ENCODE measurements at regions not wholly inside any gene's neighbourhood (a gene's known extent, or its start where the extent isn't known, plus 50 kb on each side); places are given as distances from the start of the nearest gene placed in this dataset.

- DNase-seq (ENCODE audit: low read depth): no peak
- no peak overlapping the region for H3K4me3 ChIP-seq (ENCODE audit: low read depth, low read length)
- TF ChIP-seq, protein P1, sequence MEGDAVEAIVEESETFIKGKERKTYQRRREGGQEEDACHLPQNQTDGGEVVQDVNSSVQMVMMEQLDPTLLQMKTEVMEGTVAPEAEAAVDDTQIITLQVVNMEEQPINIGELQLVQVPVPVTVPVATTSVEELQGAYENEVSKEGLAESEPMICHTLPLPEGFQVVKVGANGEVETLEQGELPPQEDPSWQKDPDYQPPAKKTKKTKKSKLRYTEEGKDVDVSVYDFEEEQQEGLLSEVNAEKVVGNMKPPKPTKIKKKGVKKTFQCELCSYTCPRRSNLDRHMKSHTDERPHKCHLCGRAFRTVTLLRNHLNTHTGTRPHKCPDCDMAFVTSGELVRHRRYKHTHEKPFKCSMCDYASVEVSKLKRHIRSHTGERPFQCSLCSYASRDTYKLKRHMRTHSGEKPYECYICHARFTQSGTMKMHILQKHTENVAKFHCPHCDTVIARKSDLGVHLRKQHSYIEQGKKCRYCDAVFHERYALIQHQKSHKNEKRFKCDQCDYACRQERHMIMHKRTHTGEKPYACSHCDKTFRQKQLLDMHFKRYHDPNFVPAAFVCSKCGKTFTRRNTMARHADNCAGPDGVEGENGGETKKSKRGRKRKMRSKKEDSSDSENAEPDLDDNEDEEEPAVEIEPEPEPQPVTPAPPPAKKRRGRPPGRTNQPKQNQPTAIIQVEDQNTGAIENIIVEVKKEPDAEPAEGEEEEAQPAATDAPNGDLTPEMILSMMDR (IDR thresholded peaks at IDR 0.05; ENCODE audit: low read depth, low read length): no peak
- TF ChIP-seq MYC (IDR thresholded peaks at IDR 0.05; ENCODE audit: low read depth, low read length): no peak
- TF ChIP-seq POLR2A (IDR thresholded peaks at IDR 0.05; ENCODE audit: extremely low read depth, insufficient read length): no peak
- no peak for TF ChIP-seq MAX (IDR thresholded peaks at IDR 0.05; ENCODE audit: low read depth, low read length)
Observed at GRCh38 chr14:42299692-42300091, 693.0 kb downstream of the LRFN5 start.

GRCh38 chr14:42293180-42293579 lies 686.5 kb downstream of the LRFN5 start:
- no peak overlapping the region for H3K4me3 ChIP-seq (ENCODE audit: low read depth, low read length)
- no peak for DNase-seq (ENCODE audit: low read depth)
- no peak for TF ChIP-seq POLR2A (IDR thresholded peaks at IDR 0.05; ENCODE audit: extremely low read depth, insufficient read length)
- no peak for TF ChIP-seq MAX (IDR thresholded peaks at IDR 0.05; ENCODE audit: low read depth, low read length)
- TF ChIP-seq, protein P1 (IDR thresholded peaks at IDR 0.05; ENCODE audit: low read depth, low read length): no peak
- no peak for TF ChIP-seq MYC (IDR thresholded peaks at IDR 0.05; ENCODE audit: low read depth, low read length)

DNA sequence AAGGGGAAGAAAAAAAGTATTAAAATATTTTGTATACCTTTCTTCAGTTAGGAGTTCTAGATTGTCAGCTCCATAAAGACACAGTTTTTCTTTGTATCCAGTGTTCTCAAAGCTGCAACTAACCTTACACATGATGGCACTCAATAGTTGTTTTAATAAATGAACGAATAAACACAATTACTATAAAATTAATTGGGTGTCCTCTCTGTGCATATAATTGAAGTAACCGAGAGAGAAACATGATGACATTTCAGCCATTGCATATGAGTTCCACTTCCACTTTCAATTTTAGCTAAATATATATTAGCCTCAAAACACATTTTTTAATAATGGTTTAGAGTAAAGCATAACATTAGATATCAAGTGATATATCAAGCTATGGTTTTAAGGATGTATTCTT lies 671.2 kb downstream of the LRFN5 start:
- no peak for DNase-seq (ENCODE audit: low read depth)
- TF ChIP-seq, protein P1 (IDR thresholded peaks at IDR 0.05; ENCODE audit: low read depth, low read length): no peak
- TF ChIP-seq POLR2A (IDR thresholded peaks at IDR 0.05; ENCODE audit: extremely low read depth, insufficient read length) (no peak), MYC (IDR thresholded peaks at IDR 0.05; ENCODE audit: low read depth, low read length) (no peak), MAX (IDR thresholded peaks at IDR 0.05; ENCODE audit: low read depth, low read length) (no peak)

DNA sequence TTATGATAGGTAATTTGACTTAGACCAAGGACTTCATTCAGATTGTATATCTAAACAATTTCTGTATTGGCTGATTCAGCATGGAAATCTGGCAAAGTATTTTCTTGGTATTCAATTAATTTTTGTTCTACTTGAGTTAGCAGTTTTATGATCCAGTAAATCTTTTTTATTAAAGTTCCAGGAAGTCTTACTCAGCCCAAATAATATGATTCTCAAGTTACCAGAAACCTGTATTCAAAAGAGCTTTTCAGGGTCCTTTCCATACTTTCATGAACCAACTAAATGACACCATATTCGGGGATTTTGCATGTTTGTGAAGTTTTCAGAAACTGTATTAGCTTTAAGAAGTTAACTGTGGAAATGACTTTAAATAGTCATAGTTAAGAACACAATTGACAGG lies 662.6 kb downstream of the LRFN5 start:
- TF ChIP-seq MYC (IDR thresholded peaks at IDR 0.05; ENCODE audit: low read depth, low read length) (no peak), MAX (IDR thresholded peaks at IDR 0.05; ENCODE audit: low read depth, low read length) (no peak), POLR2A (IDR thresholded peaks at IDR 0.05; ENCODE audit: extremely low read depth, insufficient read length) (no peak)
- TF ChIP-seq, protein P1 (IDR thresholded peaks at IDR 0.05; ENCODE audit: low read depth, low read length): no peak
- H3K4me3 ChIP-seq (ENCODE audit: low read depth, low read length): no peak overlapping the region
- no peak for DNase-seq (ENCODE audit: low read depth)

More for the DNA sequence above, 671.2 kb downstream of the LRFN5 start:
- H3K4me3 ChIP-seq (ENCODE audit: low read depth, low read length): no peak overlapping the region

DNA sequence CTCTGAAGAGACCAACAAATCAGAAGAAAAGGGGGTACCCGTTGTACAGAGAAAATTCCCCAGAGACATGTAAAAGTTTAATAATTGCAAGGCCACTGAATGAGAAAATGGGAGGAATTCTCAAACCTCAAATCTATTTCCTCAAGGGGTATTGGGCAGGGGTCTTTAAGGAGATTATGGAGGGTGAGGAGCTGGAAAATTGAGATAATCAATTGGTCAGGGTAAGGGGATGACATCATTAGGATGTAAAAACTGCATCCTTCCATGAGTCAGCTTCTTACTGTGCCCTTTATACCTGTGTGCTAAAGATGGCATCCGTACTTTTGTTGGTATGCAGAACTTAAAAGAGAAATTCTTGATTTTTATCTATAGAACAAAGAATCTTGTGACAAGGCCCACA lies 641.5 kb downstream of the LRFN5 start:
- TF ChIP-seq, protein P1 (IDR thresholded peaks at IDR 0.05; ENCODE audit: low read depth, low read length): no peak
- TF ChIP-seq MAX (IDR thresholded peaks at IDR 0.05; ENCODE audit: low read depth, low read length) (no peak), MYC (IDR thresholded peaks at IDR 0.05; ENCODE audit: low read depth, low read length) (no peak), POLR2A (IDR thresholded peaks at IDR 0.05; ENCODE audit: extremely low read depth, insufficient read length) (no peak)
- no peak overlapping the region for H3K4me3 ChIP-seq (ENCODE audit: low read depth, low read length)
- DNase-seq (ENCODE audit: low read depth): no peak

- H3K4me3 ChIP-seq (ENCODE audit: low read depth, low read length): no peak overlapping the region
- DNase-seq (ENCODE audit: low read depth): no peak
- TF ChIP-seq MYC (IDR thresholded peaks at IDR 0.05; ENCODE audit: low read depth, low read length) (no peak), POLR2A (IDR thresholded peaks at IDR 0.05; ENCODE audit: extremely low read depth, insufficient read length) (no peak), MAX (IDR thresholded peaks at IDR 0.05; ENCODE audit: low read depth, low read length) (no peak)
- TF ChIP-seq, protein P1 (IDR thresholded peaks at IDR 0.05; ENCODE audit: low read depth, low read length): no peak
Observed at GRCh38 chr14:42241101-42241500, 634.4 kb downstream of the LRFN5 start.

Measured in NB4 (cell line).